Liver (tissue), 8 donors: ENCODE measurements at regions not wholly inside any gene's neighbourhood (a gene's known extent, or its start where the extent isn't known, plus 50 kb on each side); places are given as distances from the start of the nearest gene placed in this dataset.

ENCODE experiments used
- DNase-seq: peaks from one replicate; pipeline ENCODE4 v3.0.0-alpha.2; 2017; ENCODE audit warnings: low spot score
- H3K27ac ChIP-seq, 2 donors: one replicate each; pipeline ENCODE4 v1.7.0; 2013; ENCODE audit warnings: inconsistent platforms in 2 of 2, low read length in 2 of 2, control low read depth in 1 of 2, low read depth in 1 of 2, mild to moderate bottlenecking in 1 of 2
- H3K27me3 ChIP-seq, 4 donors: one replicate each; pipeline versions ENCODE4 v1.6.1 to v1.7.0; 2013; ENCODE audit warnings: low read length in 3 of 4, inconsistent platforms in 1 of 4, mild to moderate bottlenecking in 1 of 4, moderate library complexity in 1 of 4; ENCODE audit not compliant: control insufficient read depth in 4 of 4, insufficient read depth in 4 of 4
- H3K36me3 ChIP-seq, 4 donors: one replicate each; pipeline versions ENCODE4 v1.6.1 to v1.7.0; 2013; ENCODE audit warnings: low read length in 3 of 4, mild to moderate bottlenecking in 3 of 4, low read depth in 1 of 4, moderate library complexity in 1 of 4; ENCODE audit not compliant: control insufficient read depth in 4 of 4, insufficient read depth in 3 of 4
- H3K4me1 ChIP-seq, 4 donors: one replicate each; pipeline versions ENCODE4 v1.6.1 to v1.7.0; 2013; ENCODE audit warnings: low read length in 3 of 4, mild to moderate bottlenecking in 3 of 4, moderate library complexity in 1 of 4; ENCODE audit not compliant: control insufficient read depth in 4 of 4, insufficient read depth in 4 of 4
- H3K4me3 ChIP-seq, 3 donors: one replicate each; pipeline versions ENCODE4 v1.6.1 to v1.7.0; 2013; ENCODE audit warnings: low read length in 3 of 3, control low read depth in 1 of 3, low read depth in 1 of 3, mild to moderate bottlenecking in 1 of 3
- H3K9ac ChIP-seq, 2 donors: one replicate each; pipeline ENCODE4 v1.7.0; 2013; ENCODE audit warnings: low read length in 2 of 2, mild to moderate bottlenecking in 2 of 2, moderate library complexity in 2 of 2, control low read depth in 1 of 2, low read depth in 1 of 2
- H3K9me3 ChIP-seq, 4 donors: one replicate each; pipeline versions ENCODE4 v1.6.1 to v1.7.0; 2013; ENCODE audit warnings: low read length in 3 of 4; ENCODE audit not compliant: control insufficient read depth in 4 of 4
- CTCF ChIP-seq: fragments of 150-350 bp; IDR thresholded peaks from 2 replicates; pipeline ENCODE4 v1.5.1; 2017; ENCODE audit warnings: improper control_type of control experiment, low read depth, low read length; ENCODE audit not compliant: missing input control
- EGR1 ChIP-seq, 2 donors: IDR thresholded peaks; 2 replicates each; pipeline ENCODE4 v1.6.1; 2016 to 2018; ENCODE audit warnings: antibody characterized with exemption in 2 of 2, low read depth in 2 of 2
- FOXA1 ChIP-seq: IDR thresholded peaks from 2 replicates; pipeline ENCODE4 v1.6.1; 2016; ENCODE audit warnings: antibody characterized with exemption
- FOXA2 ChIP-seq: IDR thresholded peaks from 2 replicates; pipeline ENCODE4 v1.6.1; 2016; ENCODE audit warnings: antibody characterized with exemption
- GABPA ChIP-seq, 2 donors: IDR thresholded peaks in 1 of 2; conservative IDR thresholded peaks in 1 of 2; 2 replicates each; pipeline ENCODE4 v1.6.1; 2016; ENCODE audit warnings: antibody characterized with exemption in 2 of 2, mild to moderate bottlenecking in 1 of 2, moderate library complexity in 1 of 2
- HNF4A ChIP-seq, 2 donors: conservative IDR thresholded peaks; 2 replicates each; pipeline ENCODE4 v1.6.1; 2016; ENCODE audit warnings: antibody characterized with exemption in 2 of 2, mild to moderate bottlenecking in 2 of 2
- HNF4G ChIP-seq: IDR thresholded peaks from 2 replicates; pipeline ENCODE4 v1.6.1; 2016; ENCODE audit warnings: antibody characterized with exemption
- JUND ChIP-seq, 2 donors: IDR thresholded peaks; 2 replicates each; pipeline ENCODE4 v1.6.1; 2016; ENCODE audit warnings: antibody characterized with exemption in 2 of 2
- NR2F2 ChIP-seq: IDR thresholded peaks from 2 replicates; pipeline ENCODE4 v1.6.1; 2016; ENCODE audit warnings: antibody characterized with exemption
- RAD21 ChIP-seq, 2 donors: IDR thresholded peaks; 2 replicates each; pipeline ENCODE4 v1.6.1; 2016; ENCODE audit warnings: antibody characterized with exemption in 2 of 2, mild to moderate bottlenecking in 2 of 2
- RXRA ChIP-seq, 2 donors: IDR thresholded peaks; 2 replicates each; pipeline ENCODE4 v1.6.1; 2017 to 2018; ENCODE audit warnings: antibody characterized with exemption in 2 of 2, mild to moderate bottlenecking in 1 of 2
- SP1 ChIP-seq: IDR thresholded peaks from 2 replicates; pipeline ENCODE4 v1.6.1; 2018; ENCODE audit warnings: antibody characterized with exemption, mild to moderate bottlenecking
- YY1 ChIP-seq: IDR thresholded peaks from 2 replicates; pipeline ENCODE4 v1.6.1; 2016; ENCODE audit warnings: antibody characterized with exemption, mild to moderate bottlenecking
- ZBTB33 ChIP-seq: IDR thresholded peaks from 2 replicates; pipeline ENCODE4 v1.6.1; 2016; ENCODE audit warnings: antibody characterized with exemption
- WGBS: extraction: QIAGEN DNeasy Blood & Tissue Kit; methylation state at CpG from one replicate; pipeline ENCODE4 v1.1.7; 2013; 5-methylcytosine and 5-hydroxymethylcytosine counted together
- TF ChIP-seq, protein P1 (sequence below): IDR thresholded peaks from 2 replicates; pipeline ENCODE4 v1.6.1; 2016; ENCODE audit warnings: antibody characterized with exemption, mild to moderate bottlenecking
- TF ChIP-seq, protein P2 (sequence below): IDR thresholded peaks from 2 replicates; pipeline ENCODE4 v1.6.1; 2016; ENCODE audit warnings: antibody characterized with exemption
- donor health status: healthy.
- donor health status: healthy.
- donor health status: healthy.
- donor health status: healthy.
- donor health status: healthy.

- TF ChIP-seq GABPA (IDR thresholded peaks at IDR 0.05 in 1 of 2, conservative IDR thresholded peaks at IDR 0.05 in 1 of 2) (no peak), FOXA1 (no peak), NR2F2 (no peak), RXRA (IDR thresholded peaks at IDR 0.05) (peak in 1 of 2 donors; percentile 58), RAD21 (IDR thresholded peaks at IDR 0.05) (peak in 1 of 2 donors; percentile 26), EGR1 (IDR thresholded peaks at IDR 0.05; ENCODE audit: low read depth in 2 of 2) (no peak), YY1 (no peak), FOXA2 (no peak), HNF4G (peak; percentile 47), ZBTB33 (no peak), HNF4A (conservative IDR thresholded peaks at IDR 0.05) (peak; percentile 60 to 77), JUND (IDR thresholded peaks at IDR 0.05) (no peak), SP1 (no peak), CTCF (no peak)
- TF ChIP-seq, protein P1, sequence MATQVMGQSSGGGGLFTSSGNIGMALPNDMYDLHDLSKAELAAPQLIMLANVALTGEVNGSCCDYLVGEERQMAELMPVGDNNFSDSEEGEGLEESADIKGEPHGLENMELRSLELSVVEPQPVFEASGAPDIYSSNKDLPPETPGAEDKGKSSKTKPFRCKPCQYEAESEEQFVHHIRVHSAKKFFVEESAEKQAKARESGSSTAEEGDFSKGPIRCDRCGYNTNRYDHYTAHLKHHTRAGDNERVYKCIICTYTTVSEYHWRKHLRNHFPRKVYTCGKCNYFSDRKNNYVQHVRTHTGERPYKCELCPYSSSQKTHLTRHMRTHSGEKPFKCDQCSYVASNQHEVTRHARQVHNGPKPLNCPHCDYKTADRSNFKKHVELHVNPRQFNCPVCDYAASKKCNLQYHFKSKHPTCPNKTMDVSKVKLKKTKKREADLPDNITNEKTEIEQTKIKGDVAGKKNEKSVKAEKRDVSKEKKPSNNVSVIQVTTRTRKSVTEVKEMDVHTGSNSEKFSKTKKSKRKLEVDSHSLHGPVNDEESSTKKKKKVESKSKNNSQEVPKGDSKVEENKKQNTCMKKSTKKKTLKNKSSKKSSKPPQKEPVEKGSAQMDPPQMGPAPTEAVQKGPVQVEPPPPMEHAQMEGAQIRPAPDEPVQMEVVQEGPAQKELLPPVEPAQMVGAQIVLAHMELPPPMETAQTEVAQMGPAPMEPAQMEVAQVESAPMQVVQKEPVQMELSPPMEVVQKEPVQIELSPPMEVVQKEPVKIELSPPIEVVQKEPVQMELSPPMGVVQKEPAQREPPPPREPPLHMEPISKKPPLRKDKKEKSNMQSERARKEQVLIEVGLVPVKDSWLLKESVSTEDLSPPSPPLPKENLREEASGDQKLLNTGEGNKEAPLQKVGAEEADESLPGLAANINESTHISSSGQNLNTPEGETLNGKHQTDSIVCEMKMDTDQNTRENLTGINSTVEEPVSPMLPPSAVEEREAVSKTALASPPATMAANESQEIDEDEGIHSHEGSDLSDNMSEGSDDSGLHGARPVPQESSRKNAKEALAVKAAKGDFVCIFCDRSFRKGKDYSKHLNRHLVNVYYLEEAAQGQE: no peak
- WGBS: 45% methylated on average over 2 of the region's 2 CpGs
- DNase-seq: no peak
- H3K36me3 ChIP-seq: no peaks in the 10 kb centered on the region
- H3K9ac ChIP-seq: no peak overlapping the region
- H3K27ac ChIP-seq: peak overlapping the region in 1 of 2 donors; percentile 21
- H3K4me3 ChIP-seq: no peak overlapping the region
- peaks cover 0 to 12% (median 7%) of the 10 kb centered on the region in 4 donors for H3K4me1 ChIP-seq
- H3K27me3 ChIP-seq: no peaks in the 10 kb centered on the region
- no peaks in the 10 kb centered on the region for H3K9me3 ChIP-seq
Observed at GRCh38 chr2:150154308-150154797, 333.1 kb downstream of the RND3 start.

GRCh38 chr2:150153646-150154307, 333.7 kb downstream of the RND3 start:
- TF ChIP-seq HNF4G: no peak
- TF ChIP-seq, protein P2, sequence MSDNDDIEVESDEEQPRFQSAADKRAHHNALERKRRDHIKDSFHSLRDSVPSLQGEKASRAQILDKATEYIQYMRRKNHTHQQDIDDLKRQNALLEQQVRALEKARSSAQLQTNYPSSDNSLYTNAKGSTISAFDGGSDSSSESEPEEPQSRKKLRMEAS: no peak
- no peak for TF ChIP-seq JUND (IDR thresholded peaks at IDR 0.05)
- TF ChIP-seq YY1: no peak
- TF ChIP-seq FOXA1: no peak
- TF ChIP-seq NR2F2: no peak
- no peak for TF ChIP-seq FOXA2
- no peak for TF ChIP-seq CTCF
- TF ChIP-seq HNF4A (conservative IDR thresholded peaks at IDR 0.05): no peak
- Histone ChIP-seq H3K27ac (peak overlapping the region in 1 of 2 donors; percentile 19), H3K9me3 (no peaks in the 10 kb centered on the region), H3K4me3 (no peak overlapping the region), H3K27me3 (no peaks in the 10 kb centered on the region), H3K9ac (no peak overlapping the region), H3K36me3 (no peaks in the 10 kb centered on the region), H3K4me1 (peaks cover 0 to 12% (median 7%) of the 10 kb centered on the region in 4 donors)
- 78% methylated on average over 2 of the region's 2 CpGs for WGBS
- DNase-seq: no peak
